ENCODE measurements at regions not wholly inside any gene's neighbourhood (a gene's known extent, or its start where the extent isn't known, plus 50 kb on each side); places are given as distances from the start of the nearest gene placed in this dataset.
"Not testable (repeated sequence)": the region's sequence is repeated elsewhere in the genome, so short reads cannot be mapped to it uniquely, and the experiment has no call there.

DNA sequence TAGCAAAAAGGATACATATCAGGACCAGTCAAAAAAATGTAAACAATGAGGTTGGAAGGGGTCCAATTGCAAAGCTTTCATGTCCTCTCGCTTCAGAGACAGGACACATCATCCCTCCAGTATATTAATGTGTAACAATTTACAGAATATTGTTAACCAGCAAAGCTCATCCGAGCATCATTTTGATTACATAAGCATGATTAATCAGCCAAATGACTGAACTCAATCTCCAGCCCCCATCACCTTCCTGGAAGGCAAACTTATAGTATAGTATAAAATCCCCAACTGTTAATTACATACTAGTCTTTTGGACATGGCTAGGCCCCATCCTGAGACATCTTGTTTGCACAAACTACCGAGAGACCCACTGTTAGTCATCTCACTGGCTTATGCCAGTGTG lies 77.6 kb upstream of the TRAM1L1 start:
- Histone ChIP-seq H3K9me3 (no peaks in the 10 kb centered on the region), H3K27ac (no peak overlapping the region), H3K36me3 (no peaks in the 10 kb centered on the region), H3K4me3 (no peak overlapping the region), H3K27me3 (no peaks in the 10 kb centered on the region), H3K4me1 (no peaks in the 10 kb centered on the region)
- TF ChIP-seq, protein P1, sequence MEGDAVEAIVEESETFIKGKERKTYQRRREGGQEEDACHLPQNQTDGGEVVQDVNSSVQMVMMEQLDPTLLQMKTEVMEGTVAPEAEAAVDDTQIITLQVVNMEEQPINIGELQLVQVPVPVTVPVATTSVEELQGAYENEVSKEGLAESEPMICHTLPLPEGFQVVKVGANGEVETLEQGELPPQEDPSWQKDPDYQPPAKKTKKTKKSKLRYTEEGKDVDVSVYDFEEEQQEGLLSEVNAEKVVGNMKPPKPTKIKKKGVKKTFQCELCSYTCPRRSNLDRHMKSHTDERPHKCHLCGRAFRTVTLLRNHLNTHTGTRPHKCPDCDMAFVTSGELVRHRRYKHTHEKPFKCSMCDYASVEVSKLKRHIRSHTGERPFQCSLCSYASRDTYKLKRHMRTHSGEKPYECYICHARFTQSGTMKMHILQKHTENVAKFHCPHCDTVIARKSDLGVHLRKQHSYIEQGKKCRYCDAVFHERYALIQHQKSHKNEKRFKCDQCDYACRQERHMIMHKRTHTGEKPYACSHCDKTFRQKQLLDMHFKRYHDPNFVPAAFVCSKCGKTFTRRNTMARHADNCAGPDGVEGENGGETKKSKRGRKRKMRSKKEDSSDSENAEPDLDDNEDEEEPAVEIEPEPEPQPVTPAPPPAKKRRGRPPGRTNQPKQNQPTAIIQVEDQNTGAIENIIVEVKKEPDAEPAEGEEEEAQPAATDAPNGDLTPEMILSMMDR (IDR thresholded peaks at IDR 0.05), result no peak
- TF ChIP-seq POLR2A (IDR thresholded peaks at IDR 0.05), result no peak
- DNase-seq, result no peak

DNA sequence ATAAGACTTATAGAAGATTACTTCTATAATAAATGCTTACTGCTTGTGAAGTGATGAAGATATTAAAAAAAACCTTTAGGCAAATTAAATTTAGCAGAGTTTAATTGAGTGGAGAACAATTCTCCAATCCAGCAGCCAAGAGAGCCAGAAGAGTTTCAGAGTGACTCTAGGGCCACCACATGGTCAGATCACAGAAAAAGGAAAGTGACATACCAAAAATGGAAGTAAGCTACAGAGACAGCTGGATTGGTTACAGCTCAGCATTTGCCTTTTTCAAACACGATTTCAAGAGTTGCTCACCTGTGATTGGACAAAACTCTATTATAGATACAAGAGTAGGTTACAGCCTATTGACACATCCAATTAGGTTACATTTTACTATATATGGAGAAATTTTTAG lies 79.0 kb upstream of the TRAM1L1 start:
- no peaks in the 10 kb centered on the region for H3K27me3 ChIP-seq
- no peaks in the 10 kb centered on the region for H3K9me3 ChIP-seq
- H3K36me3 ChIP-seq, result no peaks in the 10 kb centered on the region
- no peak overlapping the region for H3K27ac ChIP-seq
- DNase-seq, result no peak
- TF ChIP-seq, protein P1 (IDR thresholded peaks at IDR 0.05), result no peak
- TF ChIP-seq POLR2A (IDR thresholded peaks at IDR 0.05), result no peak
- no peak overlapping the region for H3K4me3 ChIP-seq
- no peaks in the 10 kb centered on the region for H3K4me1 ChIP-seq

DNA sequence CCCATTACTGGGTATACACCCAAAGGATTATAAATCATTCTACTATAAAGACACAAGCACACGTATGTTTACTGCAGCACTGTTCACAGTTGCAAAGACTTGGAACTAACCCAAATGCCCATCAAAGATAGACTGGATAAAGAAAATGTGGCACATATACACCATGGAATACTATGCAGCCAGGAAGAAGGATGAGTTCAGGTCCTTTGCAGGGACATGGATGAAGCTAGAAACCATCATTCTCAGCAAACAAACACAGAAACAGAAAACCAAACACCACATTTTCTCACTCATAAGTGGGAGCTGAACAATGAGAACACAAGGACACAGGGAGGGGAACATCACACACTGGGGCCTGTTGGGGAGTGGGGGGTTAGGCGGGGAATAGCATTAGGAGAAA lies 90.0 kb upstream of the TRAM1L1 start:
- H3K4me1 ChIP-seq, H3K36me3 ChIP-seq: not testable (repeated sequence)

DNA sequence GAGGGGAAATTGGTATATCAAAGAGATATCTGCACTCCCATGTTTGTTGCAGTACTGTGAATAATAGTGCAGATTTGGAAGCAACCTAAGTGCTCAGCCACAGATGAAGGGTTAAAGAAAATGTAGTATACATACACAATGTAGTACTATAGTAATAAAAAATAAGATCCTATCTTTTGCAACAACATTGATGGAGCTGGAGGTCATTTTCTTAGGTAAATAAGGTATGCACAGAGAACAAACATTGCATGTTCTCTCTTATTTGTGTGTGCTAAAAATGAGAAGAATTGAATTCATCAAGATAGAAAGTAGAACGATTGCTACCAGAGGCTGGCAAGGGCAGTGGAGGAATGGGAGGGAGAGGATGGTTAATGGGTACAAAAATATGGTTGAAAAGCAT lies 117.9 kb upstream of the TRAM1L1 start:
- no peak for DNase-seq
- Histone ChIP-seq H3K4me3 (no peak overlapping the region), H3K4me1 (no peaks in the 10 kb centered on the region), H3K36me3 (no peaks in the 10 kb centered on the region), H3K27ac (no peak overlapping the region), H3K9me3 (no peaks in the 10 kb centered on the region), H3K27me3 (no peaks in the 10 kb centered on the region)
- no peak for TF ChIP-seq POLR2A (IDR thresholded peaks at IDR 0.05)
- TF ChIP-seq, protein P1 (IDR thresholded peaks at IDR 0.05), result no peak

More for the DNA sequence above, 90.0 kb upstream of the TRAM1L1 start:
- not testable (repeated sequence) for DNase-seq, H3K27me3 ChIP-seq, H3K27ac ChIP-seq, H3K4me3 ChIP-seq, H3K9me3 ChIP-seq

DNA sequence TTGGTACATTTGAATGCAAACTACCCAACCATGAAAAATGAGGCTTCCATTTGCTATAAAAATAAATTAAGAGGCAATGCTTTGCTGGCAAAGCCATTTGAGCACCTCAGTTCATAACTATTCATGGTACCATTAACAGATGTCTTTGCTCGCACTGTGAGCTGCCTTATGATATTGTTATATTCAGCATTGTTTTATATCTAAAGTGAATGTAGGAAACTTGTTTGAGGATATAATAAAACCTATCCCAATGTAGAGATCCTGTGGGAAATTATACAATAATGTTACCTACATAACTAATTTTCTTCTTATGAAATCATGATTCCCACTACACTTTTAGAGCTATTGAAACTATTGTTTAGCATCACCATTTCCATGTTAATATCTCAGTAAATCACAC lies 125.2 kb upstream of the TRAM1L1 start:
- Histone ChIP-seq H3K4me1 (no peaks in the 10 kb centered on the region), H3K27me3 (no peaks in the 10 kb centered on the region), H3K27ac (no peak overlapping the region), H3K36me3 (no peaks in the 10 kb centered on the region), H3K9me3 (no peaks in the 10 kb centered on the region), H3K4me3 (no peak overlapping the region)
- TF ChIP-seq POLR2A (IDR thresholded peaks at IDR 0.05), result no peak
- TF ChIP-seq, protein P1 (IDR thresholded peaks at IDR 0.05), result no peak
- no peak for DNase-seq

DNA sequence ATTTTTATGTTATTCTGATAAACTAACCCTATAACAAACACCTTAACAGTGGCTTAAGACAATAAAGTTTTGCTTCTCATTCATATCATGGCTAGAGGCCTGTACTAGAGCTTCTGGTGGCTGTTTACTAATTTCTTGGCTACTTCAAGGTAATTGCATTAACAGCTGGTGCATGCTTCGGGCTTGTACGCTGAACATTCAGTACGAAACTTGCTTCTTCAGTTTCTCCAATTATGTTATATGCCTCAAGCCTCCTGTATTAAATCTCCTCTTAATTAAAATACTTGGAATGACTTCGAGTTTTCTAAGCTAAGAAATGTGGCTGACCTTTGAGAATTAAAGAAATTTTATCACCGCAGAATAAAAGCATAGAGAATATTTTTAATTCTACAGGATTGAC lies 138.9 kb upstream of the TRAM1L1 start:
- no peaks in the 10 kb centered on the region for H3K36me3 ChIP-seq
- H3K4me1 ChIP-seq, result no peaks in the 10 kb centered on the region
- no peak overlapping the region for H3K27ac ChIP-seq
- no peak for DNase-seq
- H3K4me3 ChIP-seq, result no peak overlapping the region
- TF ChIP-seq, protein P1 (IDR thresholded peaks at IDR 0.05), result no peak
- no peak for TF ChIP-seq POLR2A (IDR thresholded peaks at IDR 0.05)
- H3K9me3 ChIP-seq, result no peaks in the 10 kb centered on the region
- no peaks in the 10 kb centered on the region for H3K27me3 ChIP-seq

All from Peyer's patch (tissue), 4 donors.